IMR-90 (cell line): ENCODE measurements at regions not wholly inside any gene's neighbourhood (a gene's known extent, or its start where the extent isn't known, plus 50 kb on each side); places are given as distances from the start of the nearest gene placed in this dataset.
A peak's percentile ranks its signal among the peaks of the same experiment; 100 is the strongest.
"Not testable (repeated sequence)": the region's sequence is repeated elsewhere in the genome, so short reads cannot be mapped to it uniquely, and the experiment has no call there.

Experiments
- ATAC-seq: fragments of 200-7000 bp; cut with Tn5 transposase; 2 replicates; pipeline ENCODE4 v1.9.1; 2020; ENCODE audit warnings: low read depth, mild to moderate bottlenecking, moderate library complexity
- BruUV-seq: library from RNA; stranded (reverse); fragments of 400-500 nt; replicated peaks from 2 replicates; lab custom pipeline; 2021; lab: Mats Ljungman, UMichigan
- CTCF ChIA-PET: fragments of 300-600 bp; formaldehyde crosslinking; extraction: SDS; loops from one replicate; lab custom pipeline; 2021; ENCODE audit warnings: antibody characterized with exemption; lab: Yijun Ruan, JAX
- POLR2A ChIA-PET: fragments of 300-600 bp; sonication (Branson Sonifier 250); formaldehyde crosslinking; loops from one replicate; lab custom pipeline; 2022; ENCODE audit warnings: antibody characterized with exemption; ENCODE audit not compliant: unreplicated experiment; lab: Charles Lee
- DNase-seq: peaks from one replicate; pipeline ENCODE4 v3.0.0; 2013
- H2AFZ ChIP-seq: replicated peaks from 2 replicates; pipeline ENCODE3; 2013; ENCODE audit warnings: low read length, mild to moderate bottlenecking; ENCODE audit not compliant: poor library complexity
- H2AK5ac ChIP-seq: 2 replicates; pipeline ENCODE4 v1.6.1; 2013; ENCODE audit warnings: low read depth, low read length, inconsistent platforms
- H2AK9ac ChIP-seq: replicated peaks from 2 replicates; pipeline ENCODE3; 2013; ENCODE audit warnings: mild to moderate bottlenecking, low read depth, low read length, moderate library complexity; ENCODE audit not compliant: poor library complexity
- H2BK120ac ChIP-seq: 2 replicates; pipeline ENCODE4 v1.6.1; 2013; ENCODE audit warnings: low read depth, low read length, inconsistent platforms
- H2BK15ac ChIP-seq: 3 replicates; pipeline ENCODE4 v1.6.1; 2013; ENCODE audit warnings: low read depth, low read length, inconsistent platforms
- H2BK20ac ChIP-seq: 2 replicates; pipeline ENCODE4 v1.6.1; 2013; ENCODE audit warnings: low read depth, mild to moderate bottlenecking, inconsistent platforms, low read length, moderate library complexity
- H2BK5ac ChIP-seq: 2 replicates; pipeline ENCODE4 v1.6.1; 2013; ENCODE audit warnings: mild to moderate bottlenecking, low read depth, low read length, inconsistent platforms; ENCODE audit not compliant: poor library complexity, severe bottlenecking
- H3K14ac ChIP-seq: replicated peaks from 2 replicates; pipeline ENCODE4 v1.6.1; 2013; ENCODE audit warnings: low read depth, low read length, inconsistent platforms
- H3K18ac ChIP-seq: 2 replicates; pipeline ENCODE4 v1.6.1; 2013; ENCODE audit warnings: low read depth, low read length, control low read depth
- H3K23ac ChIP-seq: 2 replicates; pipeline ENCODE4 v1.6.1; 2013; ENCODE audit warnings: low read depth, low read length, inconsistent platforms
- H3K27ac ChIP-seq: 2 replicates; pipeline ENCODE4 v1.5.1; 2013; ENCODE audit warnings: mild to moderate bottlenecking, control low read depth, low read length; ENCODE audit not compliant: insufficient read depth
- H3K27me3 ChIP-seq: 2 replicates; pipeline ENCODE4 v1.6.1; 2013; ENCODE audit warnings: low read length; ENCODE audit not compliant: control insufficient read depth, insufficient read depth
- H3K36me3 ChIP-seq: 2 replicates; pipeline ENCODE4 v1.6.1; 2013; ENCODE audit warnings: low read length, mixed read lengths; ENCODE audit not compliant: control insufficient read depth, insufficient read depth
- H3K4ac ChIP-seq: 2 replicates; pipeline ENCODE4 v1.6.1; 2013; ENCODE audit warnings: low read depth, low read length, inconsistent platforms
- H3K4me1 ChIP-seq: 2 replicates; pipeline ENCODE4 v1.6.1; 2013; ENCODE audit warnings: low read length, mixed read lengths; ENCODE audit not compliant: control insufficient read depth, insufficient read depth
- H3K4me2 ChIP-seq: 2 replicates; pipeline ENCODE4 v1.6.1; 2013; ENCODE audit warnings: low read depth, mild to moderate bottlenecking, control low read depth, low read length, moderate library complexity
- H3K4me3 ChIP-seq: 2 replicates; pipeline ENCODE4 v1.5.1; 2013; ENCODE audit warnings: low read depth, mild to moderate bottlenecking, control low read depth, low read length, moderate library complexity; ENCODE audit not compliant: insufficient read depth
- H3K56ac ChIP-seq: 2 replicates; pipeline ENCODE4 v1.6.1; 2013; ENCODE audit warnings: low read length, inconsistent platforms; ENCODE audit not compliant: insufficient read depth; ENCODE audit errors: extremely low read depth
- H3K79me1 ChIP-seq, 2 experiments: 2 replicates each; pipeline ENCODE4 v1.6.1; 2013; ENCODE audit warnings: low read length in 2 of 2, inconsistent platforms in 1 of 2, low read depth in 1 of 2
- H3K9ac ChIP-seq: 2 replicates; pipeline ENCODE4 v1.6.1; 2013; ENCODE audit warnings: low read depth, low read length, control low read depth
- H3K9me1 ChIP-seq: 2 replicates; pipeline ENCODE4 v1.6.1; 2013; ENCODE audit warnings: low read length, inconsistent platforms; ENCODE audit not compliant: insufficient read depth
- H3K9me3 ChIP-seq: 2 replicates; pipeline ENCODE4 v1.6.1; 2013; ENCODE audit warnings: low read length; ENCODE audit not compliant: control insufficient read depth, insufficient read depth
- H4K20me1 ChIP-seq: 2 replicates; pipeline ENCODE4 v1.6.1; 2013; ENCODE audit warnings: low read length, inconsistent platforms; ENCODE audit not compliant: insufficient read depth
- H4K5ac ChIP-seq: 2 replicates; pipeline ENCODE4 v1.6.1; 2013; ENCODE audit warnings: mild to moderate bottlenecking, low read depth, low read length, control low read depth
- H4K8ac ChIP-seq, 2 experiments: 2 replicates each; pipeline ENCODE4 v1.6.1; 2013; ENCODE audit warnings: low read depth in 2 of 2, low read length in 2 of 2, control low read depth in 1 of 2, inconsistent platforms in 1 of 2
- H4K91ac ChIP-seq: 2 replicates; pipeline ENCODE4 v1.6.1; 2013; ENCODE audit warnings: low read depth, low read length, inconsistent platforms; ENCODE audit not compliant: insufficient read depth
- BHLHE40 ChIP-seq: fragments of 150-350 bp; IDR thresholded peaks from 2 replicates; pipeline ENCODE4 v1.6.1; 2016; ENCODE audit warnings: mild to moderate bottlenecking, low read depth, low read length
- MXI1 ChIP-seq: IDR thresholded peaks from 2 replicates; pipeline ENCODE4 v1.6.1; 2012; ENCODE audit warnings: low read depth, mild to moderate bottlenecking, low read length, moderate library complexity, borderline replicate concordance
- RCOR1 ChIP-seq: IDR thresholded peaks from 2 replicates; pipeline ENCODE4 v1.6.1; 2012; ENCODE audit warnings: mild to moderate bottlenecking, low read length, improper control_type of control experiment; ENCODE audit not compliant: insufficient replicate concordance
- RFX5 ChIP-seq: IDR thresholded peaks from 2 replicates; pipeline ENCODE4 v1.8.0; 2012; ENCODE audit warnings: low read depth, mild to moderate bottlenecking, low read length, moderate library complexity
- USF2 ChIP-seq: fragments of 150-350 bp; IDR thresholded peaks from 2 replicates; pipeline ENCODE4 v1.6.1; 2017; ENCODE audit warnings: mild to moderate bottlenecking, antibody characterized with exemption, low read length, low read depth
- WGBS, 2 experiments: methylation state at CpG; one replicate each; pipeline versions ENCODE4 v1.1.5 to v1.1.7; 2013; ENCODE audit warnings: missing lambda C conversion rate in 2 of 2; ENCODE audit not compliant: insufficient read length in 1 of 2; ENCODE audit errors: extremely low coverage in 2 of 2; 5-methylcytosine and 5-hydroxymethylcytosine counted together
- dilution Hi-C: fragments of 300-500 bp; cut with HindIII; formaldehyde crosslinking; loops from one replicate; pipeline ENCODE4 v1.14.3; 2018; ENCODE audit warnings: low sequenced_read_pairs; ENCODE audit not compliant: unreplicated experiment
- in situ Hi-C: fragments of 300-500 bp; cut with MboI; formaldehyde crosslinking; loops from 3 replicates; pipeline ENCODE4 v1.14.3; 2019; ENCODE audit warnings: low sequenced_read_pairs, inconsistent platforms, mixed read lengths
- intact Hi-C: fragments of 100-400 bp; cut with micrococcal nuclease; formaldehyde crosslinking; loops from 2 replicates; pipeline ENCODE4 v1.10.0; 2022
- TF ChIP-seq, protein P1 (sequence below): fragments of 150-350 bp; IDR thresholded peaks from 2 replicates; pipeline ENCODE4 v1.6.1; 2016; ENCODE audit warnings: low read depth, mild to moderate bottlenecking, low read length, moderate library complexity, borderline replicate concordance

DNA sequence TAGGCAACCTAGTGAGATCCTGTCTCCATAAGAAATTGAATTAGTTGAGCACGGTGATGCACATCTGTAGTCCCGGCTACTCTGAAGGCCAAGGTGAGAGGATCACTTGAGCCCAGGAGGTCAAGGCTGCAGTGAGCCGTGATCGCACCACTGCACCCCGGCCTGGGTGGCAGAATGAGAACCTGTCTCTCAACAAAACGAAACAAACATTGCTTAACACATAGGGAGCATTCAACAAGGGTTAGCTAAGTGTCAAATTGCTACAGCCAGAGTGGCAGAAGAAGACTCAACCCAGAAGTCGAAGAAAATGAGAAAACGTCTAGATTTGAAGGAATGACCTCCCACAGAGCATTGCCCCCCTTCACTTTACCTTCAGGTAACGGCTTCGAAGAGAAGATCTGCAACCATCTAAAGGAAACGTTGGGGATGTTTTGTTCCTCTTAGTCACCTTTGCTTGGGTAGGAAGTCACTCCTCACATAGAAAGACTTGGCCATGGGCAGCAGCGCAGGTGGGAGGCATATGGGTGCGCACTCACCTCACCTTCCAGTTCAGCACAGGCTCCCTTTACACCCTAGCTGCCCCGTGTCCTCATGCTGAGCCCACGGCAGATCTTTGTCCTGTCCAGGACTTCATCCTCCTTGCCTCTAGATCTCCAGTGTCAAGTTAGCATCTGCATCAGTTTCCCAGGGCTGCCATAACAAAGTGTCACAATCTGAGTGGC, 63.7 kb upstream of the SHLD1 start:
- Histone ChIP-seq H2BK5ac (no peak overlapping the region), H2AK9ac (peak overlapping the region; percentile 10), H3K27ac (no peak overlapping the region), H3K4me3 (no peak overlapping the region), H4K5ac (no peak overlapping the region), H3K79me1 (no peaks in the 10 kb centered on the region), H3K4me1 (no peaks in the 10 kb centered on the region), H4K91ac (peak overlapping the region; percentile 27; the same call in 1 of the 2 replicates), H3K36me3 (no peaks in the 10 kb centered on the region), H2AK5ac (0 out of 2 replicates have a peak overlapping the region, but pooled peaks have one; percentile 58), H2BK15ac (no peak overlapping the region), H4K8ac (no peak overlapping the region), H2BK120ac (no peak overlapping the region), H3K4ac (no peak overlapping the region), H3K27me3 (no peaks in the 10 kb centered on the region), H4K20me1 (no peaks in the 10 kb centered on the region), H3K23ac (no peak overlapping the region), H3K4me2 (no peak overlapping the region), H2AFZ (no peak overlapping the region), H3K18ac (no peak overlapping the region), H3K9ac (no peak overlapping the region), H2BK20ac (no peak overlapping the region), H3K9me3 (no peaks in the 10 kb centered on the region), H3K9me1 (0 out of 2 replicates have a peak, but pooled peaks cover 3% of the 10 kb centered on the region), H3K14ac (no peak overlapping the region), H3K56ac (no peak overlapping the region)
- POLR2A ChIA-PET: no interaction called here
- dilution Hi-C loops (no loop called here), in situ Hi-C loops (no loop called here), intact Hi-C loops (no loop called here)
- TF ChIP-seq MXI1 (no peak), RFX5 (no peak), USF2 (no peak), BHLHE40 (no peak), RCOR1 (no peak)
- TF ChIP-seq, protein P1, sequence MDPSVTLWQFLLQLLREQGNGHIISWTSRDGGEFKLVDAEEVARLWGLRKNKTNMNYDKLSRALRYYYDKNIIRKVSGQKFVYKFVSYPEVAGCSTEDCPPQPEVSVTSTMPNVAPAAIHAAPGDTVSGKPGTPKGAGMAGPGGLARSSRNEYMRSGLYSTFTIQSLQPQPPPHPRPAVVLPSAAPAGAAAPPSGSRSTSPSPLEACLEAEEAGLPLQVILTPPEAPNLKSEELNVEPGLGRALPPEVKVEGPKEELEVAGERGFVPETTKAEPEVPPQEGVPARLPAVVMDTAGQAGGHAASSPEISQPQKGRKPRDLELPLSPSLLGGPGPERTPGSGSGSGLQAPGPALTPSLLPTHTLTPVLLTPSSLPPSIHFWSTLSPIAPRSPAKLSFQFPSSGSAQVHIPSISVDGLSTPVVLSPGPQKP: no peak
- WGBS, 2 experiments: 85% methylated on average over 3 of the region's 15 CpGs; no CpG with 5 or more reads in 1 of the 2 experiments
- no TSS peak for BruUV-seq
- DNase-seq: no peak
- CTCF ChIA-PET: no interaction called here
- no peak for ATAC-seq

DNA sequence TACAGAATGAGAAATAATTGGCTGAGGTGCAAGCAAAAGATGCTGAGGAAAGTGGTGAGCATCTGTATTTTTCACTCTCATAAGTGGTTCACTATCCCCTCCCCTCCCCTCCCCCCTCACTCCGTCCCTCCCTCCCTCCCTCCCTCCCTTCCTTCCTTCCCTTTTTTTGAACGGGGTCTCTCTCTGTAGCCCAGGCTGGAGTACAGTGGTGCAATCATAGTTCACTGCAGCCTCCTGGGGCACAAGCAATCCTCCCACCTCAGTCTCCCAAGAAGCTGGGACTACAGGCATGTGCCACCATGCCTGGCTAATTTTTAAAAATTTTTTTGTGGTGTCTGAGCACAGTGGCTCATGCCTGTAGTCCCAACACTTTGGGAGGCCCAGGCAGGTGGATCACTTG, 67.6 kb upstream of the SHLD1 start:
- H3K56ac ChIP-seq, H3K9ac ChIP-seq, H3K4me2 ChIP-seq, dilution Hi-C loops, H3K4me3 ChIP-seq, CTCF ChIA-PET, H2BK20ac ChIP-seq, H2BK120ac ChIP-seq, H3K14ac ChIP-seq, H4K20me1 ChIP-seq, H3K36me3 ChIP-seq, H3K9me3 ChIP-seq, BruUV-seq, H3K27me3 ChIP-seq, intact Hi-C loops, H3K4ac ChIP-seq, in situ Hi-C loops, H4K91ac ChIP-seq, H2BK15ac ChIP-seq, H2AK5ac ChIP-seq, H3K18ac ChIP-seq, H3K9me1 ChIP-seq, H2AK9ac ChIP-seq, POLR2A ChIA-PET, H3K4me1 ChIP-seq, H2AFZ ChIP-seq, ATAC-seq, H4K5ac ChIP-seq, DNase-seq, H4K8ac ChIP-seq, H3K27ac ChIP-seq, H2BK5ac ChIP-seq, H3K79me1 ChIP-seq, H3K23ac ChIP-seq: not testable (repeated sequence)
- no CpG with 5 or more reads among the region's 2 CpGs for WGBS, 2 experiments
